ENCODE measurements at regions not wholly inside any gene's neighbourhood (a gene's known extent, or its start where the extent isn't known, plus 50 kb on each side); places are given as distances from the start of the nearest gene placed in this dataset.
"Not testable (repeated sequence)": the region's sequence is repeated elsewhere in the genome, so short reads cannot be mapped to it uniquely, and the experiment has no call there.

GRCh38 chr2:57370882-57371585 is 675.6 kb upstream of the VRK2 start:
- no peak for FAIRE-seq

GRCh38 chr2:57372237-57372984 is 674.2 kb upstream of the VRK2 start:
- no peak for FAIRE-seq

GRCh38 chr2:57373530-57373929 is 673.1 kb upstream of the VRK2 start:
- FAIRE-seq = no peak

GRCh38 chr2:57376985-57377384 is 669.6 kb upstream of the VRK2 start:
- no peak for FAIRE-seq

GRCh38 chr2:57386305-57386704 is 660.3 kb upstream of the VRK2 start:
- no peak for FAIRE-seq

GRCh38 chr2:57396355-57397098 is 650.1 kb upstream of the VRK2 start:
- no peak for FAIRE-seq

- no peak for FAIRE-seq
Measured at GRCh38 chr2:57397550-57398360, 648.9 kb upstream of the VRK2 start.

GRCh38 chr2:57399057-57399456 is 647.5 kb upstream of the VRK2 start:
- FAIRE-seq = no peak

- no peak for FAIRE-seq
Measured at GRCh38 chr2:57402096-57402495, 644.5 kb upstream of the VRK2 start.

GRCh38 chr2:57402755-57403154 is 643.9 kb upstream of the VRK2 start:
- no peak for FAIRE-seq

- no peak for FAIRE-seq
Measured at GRCh38 chr2:57407772-57408201, 638.8 kb upstream of the VRK2 start.

- FAIRE-seq = no peak
Measured at GRCh38 chr2:57408587-57408986, 638.0 kb upstream of the VRK2 start.

- no peak for FAIRE-seq
Measured at GRCh38 chr2:57417007-57417406, 629.6 kb upstream of the VRK2 start.

- FAIRE-seq = not testable (repeated sequence)
Measured at GRCh38 chr2:57418859-57419346, 627.7 kb upstream of the VRK2 start.

- FAIRE-seq = no peak
Measured at GRCh38 chr2:57429831-57430230, 616.8 kb upstream of the VRK2 start.

- FAIRE-seq = no peak
Measured at GRCh38 chr2:57432528-57432927, 614.1 kb upstream of the VRK2 start.

GRCh38 chr2:57434441-57434840 is 612.2 kb upstream of the VRK2 start:
- FAIRE-seq = no peak

- FAIRE-seq = no peak
Measured at GRCh38 chr2:57434972-57435371, 611.6 kb upstream of the VRK2 start.

GRCh38 chr2:57437077-57437476 is 609.5 kb upstream of the VRK2 start:
- no peak for FAIRE-seq

GRCh38 chr2:57440437-57440836 is 606.2 kb upstream of the VRK2 start:
- no peak for FAIRE-seq

- no peak for FAIRE-seq
Measured at GRCh38 chr2:57443086-57443485, 603.5 kb upstream of the VRK2 start.

GRCh38 chr2:57443973-57444521 is 602.6 kb upstream of the VRK2 start:
- no peak for FAIRE-seq

Measured in TTC549 (cell line).